CD14-positive monocyte (primary cell): ENCODE measurements at regions not wholly inside any gene's neighbourhood (a gene's known extent, or its start where the extent isn't known, plus 50 kb on each side); places are given as distances from the start of the nearest gene placed in this dataset.
A peak's percentile ranks its signal among the peaks of the same experiment; 100 is the strongest.

Experiments used
- DNase-seq, 3 donors: peaks; one replicate each; pipeline ENCODE4 v3.0.0-alpha.2; 2011 to 2022
- H2AFZ ChIP-seq: 2 replicates; pipeline ENCODE4 v1.6.0; 2012; ENCODE audit warnings: mild to moderate bottlenecking, low read depth, low read length, inconsistent platforms; ENCODE audit not compliant: insufficient read depth, poor library complexity, severe bottlenecking
- H3K27ac ChIP-seq, 2 donors: 1 replicate in 1 of 2; 2 replicates in 1 of 2; pipeline ENCODE4 v1.5.1; 2012 to 2013; ENCODE audit warnings: low read length in 2 of 2, control low read depth in 1 of 2, inconsistent platforms in 1 of 2, low read depth in 1 of 2, mild to moderate bottlenecking in 1 of 2
- H3K27me3 ChIP-seq, 2 donors: one replicate each; pipeline versions ENCODE4 v1.6.0 to v1.6.1; 2011 to 2013; ENCODE audit warnings: low read length in 2 of 2; ENCODE audit not compliant: control insufficient read depth in 2 of 2, insufficient read depth in 2 of 2
- H3K36me3 ChIP-seq, 2 donors: replicated peaks in 1 of 2; 1 replicate in 1 of 2; 2 replicates in 1 of 2; pipeline versions ENCODE4 v1.5.1 to v1.6.1; 2012 to 2013; ENCODE audit warnings: low read length in 2 of 2, control low read depth in 1 of 2, inconsistent platforms in 1 of 2, mild to moderate bottlenecking in 1 of 2; ENCODE audit not compliant: insufficient read depth in 2 of 2, control insufficient read depth in 1 of 2
- H3K4me1 ChIP-seq, 2 donors: 1 replicate in 1 of 2; 2 replicates in 1 of 2; pipeline versions ENCODE4 v1.5.1 to v1.6.1; 2012 to 2013; ENCODE audit warnings: low read length in 2 of 2, control low read depth in 1 of 2, inconsistent platforms in 1 of 2, mild to moderate bottlenecking in 1 of 2, moderate library complexity in 1 of 2; ENCODE audit not compliant: insufficient read depth in 2 of 2, control insufficient read depth in 1 of 2
- H3K4me2 ChIP-seq: replicated peaks from 2 replicates; pipeline ENCODE3; 2012; ENCODE audit warnings: low read length, moderate library complexity, mild to moderate bottlenecking; ENCODE audit not compliant: poor library complexity, severe bottlenecking; ENCODE audit errors: extremely low read depth
- H3K4me3 ChIP-seq, 3 experiments: fragments of 200-600 bp in 1 of 3; sonication (generic) in 1 of 3; replicated peaks in 1 of 3; 1 replicate in 2 of 3; 2 replicates in 1 of 3; pipeline ENCODE4 v1.5.1; 2011 to 2013; ENCODE audit warnings: low read length in 3 of 3, mild to moderate bottlenecking in 3 of 3, control low read depth in 2 of 3, low read depth in 2 of 3, inconsistent platforms in 1 of 3, moderate library complexity in 1 of 3
- H3K79me2 ChIP-seq: 2 replicates; pipeline ENCODE4 v1.6.0; 2012; ENCODE audit warnings: mild to moderate bottlenecking, control low read depth, inconsistent platforms, low read length, moderate library complexity; ENCODE audit not compliant: insufficient read depth
- H3K9ac ChIP-seq: 2 replicates; pipeline ENCODE4 v1.6.0; 2017; ENCODE audit warnings: low read length, mild to moderate bottlenecking; ENCODE audit not compliant: insufficient read depth, poor library complexity, severe bottlenecking
- H3K9me3 ChIP-seq, 2 donors: replicated peaks in 1 of 2; 1 replicate in 1 of 2; 2 replicates in 1 of 2; pipeline versions ENCODE4 v1.5.1 to v1.6.1; 2012 to 2013; ENCODE audit warnings: low read length in 2 of 2, control low read depth in 1 of 2; ENCODE audit not compliant: control insufficient read depth in 1 of 2, insufficient read depth in 1 of 2
- H4K20me1 ChIP-seq: 2 replicates; pipeline ENCODE4 v1.6.0; 2012; ENCODE audit warnings: mild to moderate bottlenecking, low read length, control low read depth, moderate library complexity; ENCODE audit not compliant: insufficient read depth
- H3K27ac Mint-ChIP-seq, 7 donors: one replicate each; pipeline ENCODE4 v1.8.0; 2020; ENCODE audit warnings: mild to moderate bottlenecking in 7 of 7, mixed read lengths in 7 of 7, moderate library complexity in 6 of 7, inconsistent platforms in 2 of 7
- H3K27me3 Mint-ChIP-seq, 3 donors: one replicate each; pipeline ENCODE4 v1.8.0; 2021 to 2022; ENCODE audit warnings: low read depth in 3 of 3, mild to moderate bottlenecking in 3 of 3, mixed read lengths in 3 of 3, moderate library complexity in 3 of 3, inconsistent platforms in 1 of 3
- H3K36me3 Mint-ChIP-seq, 2 donors: one replicate each; pipeline ENCODE4 v1.8.0; 2020; ENCODE audit warnings: mixed read lengths in 2 of 2, inconsistent platforms in 1 of 2, mild to moderate bottlenecking in 1 of 2
- H3K4me1 Mint-ChIP-seq: one replicate; pipeline ENCODE4 v1.8.0; 2020; ENCODE audit warnings: mild to moderate bottlenecking, mixed read lengths
- H3K4me3 Mint-ChIP-seq, 2 donors: one replicate each; pipeline ENCODE4 v1.8.0; 2020; ENCODE audit warnings: mild to moderate bottlenecking in 2 of 2, mixed read lengths in 2 of 2, moderate library complexity in 1 of 2
- H3K9me3 Mint-ChIP-seq, 7 donors: one replicate each; pipeline ENCODE4 v1.8.0; 2020 to 2022; ENCODE audit warnings: mixed read lengths in 7 of 7, mild to moderate bottlenecking in 6 of 7, moderate library complexity in 6 of 7, inconsistent platforms in 2 of 7
- CTCF ChIP-seq: fragments of 200-600 bp; IDR thresholded peaks from one replicate; pipeline ENCODE4 v1.8.0; 2022; ENCODE audit warnings: antibody characterized with exemption, mild to moderate bottlenecking
- WGBS: methylation state at CpG from one replicate; pipeline ENCODE4 v1.1.5; 2013; ENCODE audit warnings: missing lambda C conversion rate; ENCODE audit not compliant: insufficient coverage; 5-methylcytosine and 5-hydroxymethylcytosine counted together
- intact Hi-C, 2 donors: fragments of 100-400 bp; cut with micrococcal nuclease; formaldehyde crosslinking; loops; one replicate each; pipeline versions ENCODE4 v1.15.0 to v1.15.1; 2023

- Mint-ChIP-seq H3K9me3 (peaks cover 0 to 6% (median 3%) of the 10 kb centered on the region in 7 donors), H3K4me3 (no peak overlapping the region), H3K36me3 (no peaks in the 10 kb centered on the region), H3K27me3 (peaks cover 5 to 10% (median 10%) of the 10 kb centered on the region in 3 donors), H3K27ac (peak overlapping the region in 2 of 7 donors; percentile 2 to 44), H3K4me1 (peaks cover 7% of the 10 kb centered on the region)
- no peak overlapping the region for H2AFZ ChIP-seq
- H3K27ac ChIP-seq: no peak overlapping the region
- no peak for DNase-seq
- no peaks in the 10 kb centered on the region for H3K79me2 ChIP-seq
- H3K4me3 ChIP-seq: no peak overlapping the region
- intact Hi-C loops: no loop called here
- H4K20me1 ChIP-seq: no peaks in the 10 kb centered on the region
- H3K4me2 ChIP-seq: no peak overlapping the region
- H3K27me3 ChIP-seq: no peaks in the 10 kb centered on the region
- no peaks in the 10 kb centered on the region for H3K36me3 ChIP-seq
- H3K4me1 ChIP-seq: no peaks in the 10 kb centered on the region
- TF ChIP-seq CTCF: no peak
- no peak overlapping the region for H3K9ac ChIP-seq
- WGBS: 92% methylated on average over 2 of the region's 3 CpGs
- H3K9me3 ChIP-seq: no peaks in the 10 kb centered on the region
Measured at GRCh38 chr21:41566500-41567014, 58.6 kb upstream of the TMPRSS2 start.

- Histone ChIP-seq H3K4me3 (no peak overlapping the region), H3K9ac (no peak overlapping the region), H3K4me2 (no peak overlapping the region), H2AFZ (no peak overlapping the region), H3K27me3 (no peaks in the 10 kb centered on the region), H3K4me1 (no peaks in the 10 kb centered on the region), H4K20me1 (no peaks in the 10 kb centered on the region), H3K36me3 (no peaks in the 10 kb centered on the region), H3K79me2 (no peaks in the 10 kb centered on the region), H3K27ac (no peak overlapping the region), H3K9me3 (no peaks in the 10 kb centered on the region)
- H3K9me3 Mint-ChIP-seq: peaks cover 0 to 6% (median 3%) of the 10 kb centered on the region in 7 donors
- no peak for DNase-seq
- H3K36me3 Mint-ChIP-seq: no peaks in the 10 kb centered on the region
- no peak for TF ChIP-seq CTCF
- H3K4me1 Mint-ChIP-seq: peaks cover 5% of the 10 kb centered on the region
- WGBS: 100% methylated on average over 6 of the region's 11 CpGs
- intact Hi-C loops: no loop called here
- H3K27me3 Mint-ChIP-seq: peaks cover 5 to 11% (median 10%) of the 10 kb centered on the region in 3 donors
- H3K4me3 Mint-ChIP-seq: no peak overlapping the region
- no peak overlapping the region for H3K27ac Mint-ChIP-seq
Measured at GRCh38 chr21:41565550-41565949, 57.6 kb upstream of the TMPRSS2 start.
